ENCODE measurements at regions not wholly inside any gene's neighbourhood (a gene's known extent, or its start where the extent isn't known, plus 50 kb on each side); places are given as distances from the start of the nearest gene placed in this dataset.
A peak's percentile ranks its signal among the peaks of the same experiment; 100 is the strongest.

DNA sequence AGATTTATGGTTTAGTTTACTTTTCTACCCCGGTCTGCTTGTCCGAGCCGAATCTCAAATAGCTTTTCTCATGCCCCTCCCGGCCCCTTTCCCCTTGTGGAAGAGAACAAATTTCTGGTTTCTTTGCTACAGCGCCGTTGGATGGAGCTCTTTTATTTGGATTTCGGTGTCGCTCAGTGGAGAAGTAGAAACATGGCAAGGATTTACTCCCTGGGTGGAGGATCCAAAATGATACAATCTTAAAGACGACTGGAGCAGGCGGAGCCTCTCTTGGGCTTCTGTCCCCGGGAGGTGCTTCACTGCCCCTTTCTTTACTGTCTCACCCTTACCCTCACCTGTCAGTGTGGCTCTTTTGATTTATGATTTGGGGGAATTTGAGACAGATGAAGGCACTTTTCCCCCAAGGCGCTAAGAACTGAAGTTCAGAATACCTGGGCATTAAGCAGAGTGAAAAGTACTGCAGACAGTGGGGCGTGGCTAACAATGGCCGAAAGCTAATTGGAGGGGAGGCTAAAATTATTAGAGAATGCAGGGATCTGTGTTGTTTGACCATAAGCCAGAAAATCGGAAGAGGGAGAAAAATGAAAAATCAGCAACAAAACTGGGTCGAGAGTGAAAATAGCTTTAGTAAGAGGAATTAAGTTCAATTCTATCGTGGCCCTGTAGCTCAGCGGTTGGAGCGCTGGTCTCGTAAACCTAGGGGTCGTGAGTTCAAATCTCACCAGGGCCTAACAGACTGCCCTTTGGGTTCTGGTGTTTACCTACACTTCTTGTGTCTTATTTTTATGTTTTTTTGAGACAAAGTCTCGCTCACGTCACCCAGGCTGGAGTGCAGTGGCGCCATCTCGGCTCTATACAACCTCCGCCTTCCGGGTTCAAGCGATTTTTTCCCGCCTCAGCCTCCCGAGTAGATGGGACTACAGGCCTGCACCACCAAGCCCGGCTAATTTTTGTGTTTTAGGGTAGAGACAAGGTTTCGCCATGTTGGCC, 145.1 kb upstream of the ZNF184 start:
- Histone ChIP-seq H3K9me3 (replicated peaks; ENCODE audit: low read length) (no peaks in the 10 kb centered on the region), H3K36me3 (ENCODE audit: insufficient read depth, low read length) (no peaks in the 10 kb centered on the region), H3K27me3 (ENCODE audit: control insufficient read depth, insufficient read depth, low read length) (no peaks in the 10 kb centered on the region), H3K4me1 (ENCODE audit: control insufficient read depth, insufficient read depth, low read length) (no peaks in the 10 kb centered on the region), H3K4me2 (ENCODE audit: low read length) (peak overlapping the region; percentile 92), H3K9ac (ENCODE audit: low read depth, low read length) (peak overlapping the region; percentile 58), H3K4me3 (ENCODE audit: low read length) (peak overlapping the region; percentile 76)

DNA sequence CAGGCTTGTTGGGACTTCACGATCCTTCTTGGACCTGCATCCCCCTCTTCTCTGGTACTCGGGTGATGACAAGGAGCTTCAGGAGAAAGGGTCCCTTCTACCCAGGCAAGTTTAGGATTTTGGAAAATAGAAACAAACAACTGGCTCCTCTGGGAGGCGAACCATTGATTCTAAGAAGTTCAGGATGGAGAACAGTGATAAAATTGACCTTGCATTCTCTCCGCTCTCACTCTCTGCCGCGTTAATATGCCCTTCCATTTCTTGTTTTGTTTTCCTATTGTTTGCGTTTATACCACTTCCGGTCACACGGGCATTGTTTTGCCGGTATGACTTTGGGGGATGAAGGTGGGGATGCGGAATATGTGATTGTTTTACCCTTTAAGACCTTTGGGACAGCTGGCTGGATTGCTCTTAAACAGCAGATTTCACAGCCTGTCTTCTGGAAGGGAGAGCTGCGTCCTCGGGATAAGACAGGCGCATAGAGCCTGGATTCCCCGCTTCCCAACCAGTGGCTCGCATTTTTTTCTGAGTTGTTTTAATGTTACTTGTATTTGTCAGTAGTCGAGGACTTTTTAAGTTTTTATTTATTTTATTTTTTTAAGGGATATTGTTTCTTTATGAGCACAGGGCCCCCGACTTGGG, 144.3 kb upstream of the ZNF184 start:
- H3K9ac ChIP-seq (ENCODE audit: low read depth, low read length), result peak overlapping the region; percentile 58

DNA sequence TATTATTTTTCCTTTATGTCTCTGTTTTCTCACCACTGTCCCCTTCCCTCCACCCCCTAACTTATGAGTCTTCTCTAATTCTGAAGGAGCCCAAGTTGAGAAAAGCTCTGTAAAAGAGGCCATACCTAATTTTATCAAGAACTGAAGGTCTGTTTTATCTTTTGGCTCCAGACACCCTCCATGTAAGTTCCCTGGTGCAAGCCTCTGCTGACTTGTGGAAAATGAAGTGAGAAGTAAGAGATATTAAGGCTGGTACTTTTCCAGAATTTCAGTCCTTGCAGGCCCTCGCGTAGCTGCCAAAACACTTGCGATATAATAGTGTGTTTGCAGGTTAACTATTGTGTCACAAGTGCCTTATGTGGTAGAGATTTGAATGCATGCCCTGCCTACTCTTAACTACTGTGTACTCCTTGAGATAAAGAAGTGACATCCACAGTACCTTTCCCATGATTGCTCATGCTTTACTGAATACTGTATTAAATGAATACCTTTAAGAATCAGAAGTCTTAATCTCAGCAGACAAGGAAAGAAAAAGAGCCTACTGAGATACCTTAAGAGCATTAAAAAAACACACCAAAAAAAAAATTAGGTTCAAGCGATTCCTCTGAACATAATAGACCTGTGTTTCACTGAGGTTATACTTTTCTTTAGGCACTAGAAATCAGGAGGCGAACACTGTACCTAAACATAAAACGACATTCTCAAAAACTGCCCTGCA, 143.6 kb upstream of the ZNF184 start:
- no peaks in the 10 kb centered on the region for H3K4me1 ChIP-seq (ENCODE audit: control insufficient read depth, insufficient read depth, low read length)
- peak overlapping the region; percentile 92 for H3K4me2 ChIP-seq (ENCODE audit: low read length)
- no peaks in the 10 kb centered on the region for H3K9me3 ChIP-seq (replicated peaks; ENCODE audit: low read length)
- no peaks in the 10 kb centered on the region for H3K36me3 ChIP-seq (ENCODE audit: insufficient read depth, low read length)
- peak overlapping the region; percentile 76 for H3K4me3 ChIP-seq (ENCODE audit: low read length)
- no peak overlapping the region for H3K9ac ChIP-seq (ENCODE audit: low read depth, low read length)
- no peaks in the 10 kb centered on the region for H3K27me3 ChIP-seq (ENCODE audit: control insufficient read depth, insufficient read depth, low read length)

More for the DNA sequence above, 144.3 kb upstream of the ZNF184 start:
- Histone ChIP-seq H3K4me2 (ENCODE audit: low read length) (peak overlapping the region; percentile 92), H3K36me3 (ENCODE audit: insufficient read depth, low read length) (no peaks in the 10 kb centered on the region), H3K4me1 (ENCODE audit: control insufficient read depth, insufficient read depth, low read length) (no peaks in the 10 kb centered on the region), H3K9me3 (replicated peaks; ENCODE audit: low read length) (no peaks in the 10 kb centered on the region), H3K27me3 (ENCODE audit: control insufficient read depth, insufficient read depth, low read length) (no peaks in the 10 kb centered on the region), H3K4me3 (ENCODE audit: low read length) (peak overlapping the region; percentile 76)

DNA sequence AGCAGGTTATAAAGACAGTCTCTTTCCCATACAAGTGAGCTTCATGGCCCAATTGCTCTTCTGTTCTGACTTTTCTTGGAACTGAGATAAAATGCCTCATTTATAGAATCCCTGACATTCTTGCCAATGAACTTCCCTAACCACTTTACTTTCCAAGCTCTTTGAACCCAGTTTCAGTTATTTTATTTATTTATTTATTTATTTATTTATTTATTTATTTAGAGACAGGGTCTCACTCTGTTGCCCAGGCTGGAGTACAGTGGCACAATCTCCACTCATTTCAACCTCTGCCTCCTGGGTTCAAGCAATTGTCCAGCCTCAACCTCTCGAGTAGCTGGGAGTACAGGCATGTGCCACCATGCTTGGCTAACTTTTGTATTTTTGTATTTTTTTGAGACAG, 138.5 kb upstream of the ZNF184 start:
- Histone ChIP-seq H3K27me3 (ENCODE audit: control insufficient read depth, insufficient read depth, low read length) (no peaks in the 10 kb centered on the region), H3K9me3 (replicated peaks; ENCODE audit: low read length) (no peaks in the 10 kb centered on the region), H3K4me3 (ENCODE audit: low read length) (no peak overlapping the region), H3K4me1 (ENCODE audit: control insufficient read depth, insufficient read depth, low read length) (no peaks in the 10 kb centered on the region), H3K4me2 (ENCODE audit: low read length) (no peak overlapping the region), H3K9ac (ENCODE audit: low read depth, low read length) (no peak overlapping the region), H3K36me3 (ENCODE audit: insufficient read depth, low read length) (no peaks in the 10 kb centered on the region)

DNA sequence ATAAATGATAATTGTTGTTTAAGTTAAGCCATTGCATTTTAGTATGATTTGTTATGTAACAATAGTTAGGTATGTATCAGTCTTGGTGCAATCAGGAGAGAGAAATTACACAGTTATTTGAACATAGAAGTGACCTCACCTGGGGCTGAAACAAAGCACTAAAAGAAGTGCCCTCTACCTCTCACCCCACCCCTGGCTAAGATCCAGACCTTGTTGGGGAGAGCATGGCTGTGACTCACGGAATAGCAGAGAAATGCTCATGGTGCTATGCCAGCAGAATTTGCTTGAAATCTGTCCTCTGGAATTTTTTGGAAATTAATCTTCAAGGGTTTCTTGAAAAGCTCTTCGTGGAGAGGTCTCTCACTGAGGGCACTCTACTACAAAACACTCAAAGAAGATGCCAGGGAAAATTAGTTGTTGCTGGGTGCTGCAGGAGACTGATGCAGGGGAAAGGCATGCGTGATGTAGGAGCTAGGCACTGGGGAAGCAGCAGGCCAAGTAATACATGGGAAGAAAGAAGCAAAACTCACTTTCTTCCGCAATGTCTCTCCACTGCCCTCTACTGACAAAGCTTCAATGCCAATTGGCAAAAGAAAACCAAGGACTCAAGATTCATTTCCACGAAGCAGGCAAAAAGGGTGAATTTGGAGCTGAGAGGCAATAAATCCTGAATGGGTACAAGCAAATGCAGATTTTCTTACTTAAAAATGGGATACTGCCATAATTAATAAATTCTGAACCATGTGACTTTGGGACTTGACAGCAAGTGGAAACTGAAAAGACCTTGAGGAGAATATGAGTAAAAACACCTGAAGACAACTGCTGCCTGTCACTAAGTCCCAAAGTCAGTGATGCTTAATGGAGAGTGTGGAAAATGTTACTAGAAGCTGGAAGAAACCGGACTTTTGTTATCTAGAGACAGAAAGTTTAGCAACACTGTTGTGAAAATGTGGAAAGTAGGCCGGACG, 136.3 kb upstream of the ZNF184 start:
- Histone ChIP-seq H3K4me1 (ENCODE audit: control insufficient read depth, insufficient read depth, low read length) (no peaks in the 10 kb centered on the region), H3K4me3 (ENCODE audit: low read length) (no peak overlapping the region), H3K36me3 (ENCODE audit: insufficient read depth, low read length) (no peaks in the 10 kb centered on the region), H3K9ac (ENCODE audit: low read depth, low read length) (no peak overlapping the region), H3K27me3 (ENCODE audit: control insufficient read depth, insufficient read depth, low read length) (no peaks in the 10 kb centered on the region), H3K9me3 (replicated peaks; ENCODE audit: low read length) (no peaks in the 10 kb centered on the region), H3K4me2 (ENCODE audit: low read length) (no peak overlapping the region)

DNA sequence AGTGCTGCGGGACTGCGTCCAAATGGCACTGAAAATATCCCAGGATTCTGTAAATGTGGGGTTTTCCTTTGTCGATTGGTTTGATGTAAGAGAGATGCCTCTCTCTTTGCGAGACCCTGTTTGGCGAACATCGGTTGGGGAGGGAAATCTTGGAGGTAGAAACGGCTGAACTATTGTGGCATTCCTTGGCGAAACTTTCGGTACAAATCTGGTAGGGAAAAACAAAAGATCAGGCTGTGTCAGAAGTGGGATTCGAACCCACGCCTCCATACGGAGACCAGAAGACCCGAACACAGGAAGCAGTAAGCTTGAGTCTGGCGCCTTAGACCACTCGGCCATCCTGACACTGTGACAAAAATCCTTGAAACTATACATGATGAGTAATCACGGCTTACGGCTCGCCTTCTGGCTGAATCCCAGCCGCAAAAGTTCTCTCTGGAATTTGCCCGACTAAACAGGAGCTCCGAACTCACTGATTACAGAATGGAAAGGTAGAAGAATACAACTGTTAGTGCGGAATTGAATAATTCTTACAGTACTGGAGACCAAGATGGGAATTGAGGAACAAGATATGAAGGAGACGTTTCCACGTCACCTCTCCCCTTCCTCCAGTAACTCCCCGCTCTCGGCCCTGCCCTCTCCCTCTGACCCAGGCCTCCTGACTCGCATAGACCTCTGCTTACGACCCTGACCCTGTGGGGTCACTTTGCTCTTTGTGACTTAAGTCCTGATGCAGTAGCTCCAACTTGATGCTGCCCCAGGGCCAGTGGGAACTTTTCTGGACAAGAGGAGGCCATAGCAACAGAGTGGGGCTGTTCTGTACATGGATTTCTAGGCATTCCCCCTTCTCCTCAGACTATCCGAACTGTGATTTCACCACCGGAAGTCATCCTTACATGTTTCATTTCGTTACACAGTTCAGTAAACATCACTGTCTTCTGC, 132.8 kb upstream of the ZNF184 start:
- Histone ChIP-seq H3K4me2 (ENCODE audit: low read length) (peak overlapping the region; percentile 86), H3K27me3 (ENCODE audit: control insufficient read depth, insufficient read depth, low read length) (no peaks in the 10 kb centered on the region), H3K4me3 (ENCODE audit: low read length) (peak overlapping the region; percentile 62), H3K4me1 (ENCODE audit: control insufficient read depth, insufficient read depth, low read length) (no peaks in the 10 kb centered on the region), H3K9ac (ENCODE audit: low read depth, low read length) (no peak overlapping the region), H3K9me3 (replicated peaks; ENCODE audit: low read length) (no peaks in the 10 kb centered on the region), H3K36me3 (ENCODE audit: insufficient read depth, low read length) (no peaks in the 10 kb centered on the region)

DNA sequence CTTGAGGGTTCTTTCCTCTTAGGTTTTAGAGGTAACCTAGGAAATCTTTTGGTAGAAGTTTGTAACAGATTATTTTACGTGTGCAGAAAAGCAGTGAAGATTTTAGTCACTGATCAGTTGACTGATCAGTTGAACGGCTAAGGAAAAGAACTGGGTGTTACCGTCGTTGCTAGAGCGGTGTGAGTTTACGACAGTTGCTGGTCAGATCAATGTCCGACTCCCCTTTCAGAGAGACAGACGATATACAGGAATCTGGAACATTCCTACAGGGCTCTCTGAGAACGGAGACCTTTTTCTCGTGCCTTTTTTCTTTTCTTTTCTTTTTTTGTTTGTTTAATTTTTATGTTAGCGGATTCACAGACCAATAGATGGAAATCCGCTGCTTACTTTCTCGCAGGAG, 132.1 kb upstream of the ZNF184 start:
- Histone ChIP-seq H3K9ac (ENCODE audit: low read depth, low read length) (no peak overlapping the region), H3K4me3 (ENCODE audit: low read length) (peak overlapping the region; percentile 62), H3K4me2 (ENCODE audit: low read length) (peak overlapping the region; percentile 86), H3K4me1 (ENCODE audit: control insufficient read depth, insufficient read depth, low read length) (no peaks in the 10 kb centered on the region), H3K27me3 (ENCODE audit: control insufficient read depth, insufficient read depth, low read length) (no peaks in the 10 kb centered on the region), H3K9me3 (replicated peaks; ENCODE audit: low read length) (no peaks in the 10 kb centered on the region), H3K36me3 (ENCODE audit: insufficient read depth, low read length) (no peaks in the 10 kb centered on the region)

DNA sequence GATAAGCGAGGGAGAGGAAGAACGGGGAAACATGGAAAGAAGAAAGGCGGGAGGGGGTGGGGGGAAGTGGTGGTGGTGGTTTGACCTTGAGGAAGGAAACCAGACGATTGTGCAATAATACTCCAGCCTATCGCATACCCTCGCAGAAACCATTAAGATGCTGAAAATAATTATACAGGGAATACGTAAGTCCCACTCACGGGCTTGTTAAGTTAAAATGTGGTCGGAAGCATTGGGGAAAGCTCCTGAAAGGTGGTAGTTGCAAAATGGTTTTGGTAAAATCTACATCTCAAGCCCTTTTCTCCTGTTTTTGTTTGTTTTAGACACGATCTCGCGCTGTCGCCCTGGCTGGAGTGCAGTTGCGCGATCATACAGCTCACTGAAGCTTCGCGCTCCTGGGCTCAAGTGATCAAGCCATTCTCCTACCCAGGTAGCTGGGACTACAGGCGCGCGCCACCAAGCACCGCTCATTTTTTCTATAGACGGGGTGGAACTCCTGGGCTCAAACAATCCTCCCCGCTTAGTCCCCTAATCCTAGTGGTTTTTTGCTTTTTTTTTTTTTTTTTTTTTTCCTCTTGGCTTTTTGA, 128.9 kb upstream of the ZNF184 start:
- Histone ChIP-seq H3K4me1 (ENCODE audit: control insufficient read depth, insufficient read depth, low read length) (no peaks in the 10 kb centered on the region), H3K9me3 (replicated peaks; ENCODE audit: low read length) (no peaks in the 10 kb centered on the region), H3K4me2 (ENCODE audit: low read length) (no peak overlapping the region), H3K36me3 (ENCODE audit: insufficient read depth, low read length) (no peaks in the 10 kb centered on the region), H3K9ac (ENCODE audit: low read depth, low read length) (no peak overlapping the region), H3K4me3 (ENCODE audit: low read length) (no peak overlapping the region), H3K27me3 (ENCODE audit: control insufficient read depth, insufficient read depth, low read length) (no peaks in the 10 kb centered on the region)

DNA sequence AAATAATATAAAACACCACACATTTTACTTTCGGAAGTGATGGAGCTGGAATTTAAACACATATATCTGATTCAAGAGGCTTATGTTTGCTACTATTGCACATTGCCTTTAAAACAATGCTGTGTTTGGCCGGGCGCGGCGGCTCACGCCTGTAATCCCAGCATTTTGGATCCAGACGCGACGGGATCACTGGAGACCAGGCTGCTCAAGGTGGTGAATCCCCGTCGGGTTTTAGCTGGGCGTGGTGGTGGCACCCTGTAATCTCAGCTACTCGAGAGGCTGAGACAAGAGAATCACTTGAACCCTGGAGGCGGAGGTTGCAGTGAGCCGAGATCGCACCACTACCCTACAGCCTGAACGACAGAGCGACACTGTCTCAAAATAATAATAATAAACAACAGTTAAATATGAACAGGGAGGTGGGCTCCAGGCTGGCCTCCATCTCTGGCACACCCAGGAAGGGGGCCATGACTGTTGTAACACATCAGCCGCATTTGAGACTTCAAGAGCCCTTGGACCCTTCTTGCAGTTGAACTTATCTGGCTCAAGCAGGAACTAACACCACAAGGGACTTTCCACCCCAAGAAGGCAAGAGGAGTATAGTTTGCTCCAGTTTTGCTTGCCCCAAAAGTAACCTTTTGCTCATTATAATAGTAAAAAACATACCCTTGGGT, 127.1 kb upstream of the ZNF184 start:
- Histone ChIP-seq H3K4me3 (ENCODE audit: low read length) (no peak overlapping the region), H3K9me3 (replicated peaks; ENCODE audit: low read length) (no peaks in the 10 kb centered on the region), H3K9ac (ENCODE audit: low read depth, low read length) (no peak overlapping the region), H3K4me2 (ENCODE audit: low read length) (no peak overlapping the region), H3K4me1 (ENCODE audit: control insufficient read depth, insufficient read depth, low read length) (no peaks in the 10 kb centered on the region), H3K36me3 (ENCODE audit: insufficient read depth, low read length) (no peaks in the 10 kb centered on the region), H3K27me3 (ENCODE audit: control insufficient read depth, insufficient read depth, low read length) (no peaks in the 10 kb centered on the region)
